Endothelial cell of umbilical vein (primary cell): ENCODE measurements at regions not wholly inside any gene's neighbourhood (a gene's known extent, or its start where the extent isn't known, plus 50 kb on each side); places are given as distances from the start of the nearest gene placed in this dataset.

Experiments used
- BruUV-seq: library from RNA; stranded (reverse); fragments of 400-500 nt; replicated peaks from 2 replicates; lab custom pipeline; 2021; lab: Mats Ljungman, UMichigan
- CTCF ChIA-PET: fragments of 300-600, 350-600 bp; sonication (Branson Sonifier 250); formaldehyde crosslinking; loops from one replicate; lab custom pipeline; 2021; ENCODE audit warnings: antibody characterized with exemption, inconsistent platforms; lab: Charles Lee
- POLR2A ChIA-PET: fragments of 300-600, 350-600 bp; sonication (Branson Sonifier 250); formaldehyde crosslinking; loops from one replicate; lab custom pipeline; 2021; ENCODE audit warnings: antibody characterized with exemption, inconsistent platforms; lab: Charles Lee
- DNase-seq: peaks from one replicate; pipeline ENCODE4 v3.0.0-alpha.2; 2011; ENCODE audit warnings: low read depth, low spot score
- FAIRE-seq: peaks from 2 replicates; lab custom pipeline; 2011; peaks lifted over from hg19 to GRCh38; lab: Jason Lieb, UNC
- H2AFZ ChIP-seq: 2 replicates; pipeline ENCODE4 v1.6.0; 2012; ENCODE audit warnings: low read depth, low read length, control low read depth, inconsistent platforms
- H3K27ac ChIP-seq: 2 replicates; pipeline ENCODE4 v1.5.1; 2011; ENCODE audit warnings: low read depth, mild to moderate bottlenecking, control low read depth, low read length, moderate library complexity; ENCODE audit not compliant: insufficient read depth
- H3K27me3 ChIP-seq, 2 experiments: 2 replicates each; pipeline versions ENCODE4 v1.6.0 to v1.6.1; 2011; ENCODE audit warnings: low read length in 2 of 2, mixed read lengths in 1 of 2; ENCODE audit not compliant: control insufficient read depth in 2 of 2, insufficient read depth in 2 of 2
- H3K36me3 ChIP-seq, 2 experiments: 2 replicates in 1 of 2; 3 replicates in 1 of 2; pipeline ENCODE4 v1.5.1; 2011; ENCODE audit warnings: low read length in 2 of 2, mild to moderate bottlenecking in 1 of 2, moderate library complexity in 1 of 2; ENCODE audit not compliant: control insufficient read depth in 2 of 2, insufficient read depth in 2 of 2; ENCODE audit errors: extremely low read depth in 1 of 2
- H3K4me1 ChIP-seq: 3 replicates; pipeline ENCODE4 v1.5.1; 2011; ENCODE audit warnings: mild to moderate bottlenecking, low read length; ENCODE audit not compliant: control insufficient read depth, insufficient read depth; ENCODE audit errors: extremely low read depth
- H3K4me2 ChIP-seq: 2 replicates; pipeline ENCODE4 v1.6.1; 2011; ENCODE audit warnings: low read length, control low read depth, mixed read lengths; ENCODE audit not compliant: insufficient read depth
- H3K4me3 ChIP-seq, 3 experiments: fragments of 200-600 bp in 1 of 3; sonication (generic), shearing (Covaris generic) in 1 of 3; replicated peaks in 1 of 3; 2 replicates each; pipeline ENCODE4 v1.5.1; 2011 to 2016; ENCODE audit warnings: control low read depth in 3 of 3, low read length in 3 of 3, mild to moderate bottlenecking in 2 of 3, inconsistent platforms in 1 of 3, low read depth in 1 of 3, moderate library complexity in 1 of 3; ENCODE audit not compliant: insufficient read depth in 1 of 3
- H3K79me2 ChIP-seq: 2 replicates; pipeline ENCODE4 v1.6.0; 2012; ENCODE audit warnings: low read length, inconsistent platforms; ENCODE audit not compliant: control insufficient read depth, insufficient read depth
- H3K9ac ChIP-seq: replicated peaks from 2 replicates; pipeline ENCODE3; 2011; ENCODE audit warnings: low read length, control low read depth; ENCODE audit not compliant: insufficient read depth; ENCODE audit errors: extremely low read depth
- H3K9me1 ChIP-seq: replicated peaks from 3 replicates; pipeline ENCODE4 v1.6.0; 2011; ENCODE audit warnings: mild to moderate bottlenecking, low read length; ENCODE audit not compliant: control insufficient read depth, insufficient read depth; ENCODE audit errors: extremely low read depth
- H3K9me3 ChIP-seq: replicated peaks from 2 replicates; pipeline ENCODE4 v1.5.1; 2012; ENCODE audit warnings: low read length, inconsistent platforms; ENCODE audit not compliant: control insufficient read depth, insufficient read depth
- H4K20me1 ChIP-seq: replicated peaks from 2 replicates; pipeline ENCODE3; 2011; ENCODE audit warnings: mild to moderate bottlenecking, low read length; ENCODE audit not compliant: control insufficient read depth, insufficient read depth; ENCODE audit errors: extremely low read depth
- EZH2 ChIP-seq: IDR thresholded peaks from 2 replicates; pipeline ENCODE4 v1.6.1; 2012; ENCODE audit warnings: borderline replicate concordance, low read depth, mild to moderate bottlenecking, moderate library complexity, low read length, inconsistent platforms; ENCODE audit not compliant: severe bottlenecking
- FOS ChIP-seq: IDR thresholded peaks from 2 replicates; pipeline ENCODE4 v1.6.1; 2011; ENCODE audit warnings: mild to moderate bottlenecking, low read length, moderate library complexity, borderline replicate concordance; ENCODE audit not compliant: insufficient read depth
- GATA2 ChIP-seq: IDR thresholded peaks from 2 replicates; pipeline ENCODE4 v1.7.0; 2011; ENCODE audit warnings: low read depth, mild to moderate bottlenecking, moderate library complexity, mixed read lengths, low read length; ENCODE audit not compliant: insufficient read length, insufficient read depth
- JUN ChIP-seq: IDR thresholded peaks from 2 replicates; pipeline ENCODE4 v1.6.1; 2011; ENCODE audit warnings: borderline replicate concordance, low read depth; ENCODE audit not compliant: insufficient read length, insufficient read depth
- MYC ChIP-seq: IDR thresholded peaks from one replicate; pipeline ENCODE4 v1.6.1; 2011; ENCODE audit warnings: mild to moderate bottlenecking, low read depth, low read length
- POLR2A ChIP-seq: IDR thresholded peaks from 2 replicates; pipeline ENCODE4 v1.6.1; 2012; ENCODE audit warnings: low read depth, mild to moderate bottlenecking, control low read depth, low read length
- POLR2AphosphoS5 ChIP-seq: IDR thresholded peaks from 2 replicates; pipeline ENCODE4 v1.6.1; 2012; ENCODE audit warnings: low read depth, mild to moderate bottlenecking, control low read depth, low read length, moderate library complexity; ENCODE audit not compliant: insufficient read depth
- dilution Hi-C: fragments of 300-500 bp; cut with MboI; formaldehyde crosslinking; loops from one replicate; pipeline ENCODE4 v1.15.0; 2019; ENCODE audit warnings: low sequenced_read_pairs; ENCODE audit not compliant: extremely low pct_ligation_motif_present
- intact Hi-C: fragments of 100-400 bp; cut with micrococcal nuclease; formaldehyde crosslinking; loops from one replicate; pipeline ENCODE4 v1.10.0; 2022
- TF ChIP-seq, protein P1 (sequence below): IDR thresholded peaks from 2 replicates; pipeline ENCODE4 v1.6.1; 2011; ENCODE audit not compliant: insufficient read depth, insufficient read length
- TF ChIP-seq, protein P2 (sequence below), 2 donors: IDR thresholded peaks; 1 replicate in 1 of 2; 2 replicates in 1 of 2; pipeline ENCODE4 v1.5.1; 2011; ENCODE audit warnings: low read length in 2 of 2, mild to moderate bottlenecking in 2 of 2, moderate library complexity in 2 of 2, control low read depth in 1 of 2, inconsistent platforms in 1 of 2, low read depth in 1 of 2; ENCODE audit not compliant: insufficient read depth in 1 of 2; ENCODE audit errors: extremely low read depth in 1 of 2

DNA sequence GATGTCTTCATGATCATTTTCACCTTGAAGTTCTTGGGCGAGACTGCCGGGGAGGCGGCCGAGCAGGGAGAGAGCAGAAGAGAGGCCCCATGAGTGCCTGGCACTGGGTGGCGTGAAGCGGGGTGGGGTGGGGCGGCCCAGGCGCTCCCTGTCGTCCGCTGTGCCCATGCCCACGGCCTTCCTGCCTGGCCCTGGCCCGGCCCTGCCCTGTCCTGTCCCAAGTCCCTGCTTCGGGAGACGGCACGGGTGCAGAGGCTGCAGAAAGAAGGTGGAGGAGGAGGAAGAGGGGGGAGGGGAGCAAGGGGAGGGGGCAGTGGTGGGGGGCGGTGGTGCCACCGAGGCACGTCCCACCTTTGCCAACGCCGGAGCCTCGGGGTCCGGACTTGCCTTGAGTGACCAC is 118.4 kb downstream of the PTPRS start:
- ChIA-PET CTCF (no interaction called here), POLR2A (no interaction called here)
- Histone ChIP-seq H3K9me3 (no peaks in the 10 kb centered on the region), H3K9ac (no peak overlapping the region), H2AFZ (no peak overlapping the region), H3K4me1 (no peaks in the 10 kb centered on the region), H3K9me1 (no peaks in the 10 kb centered on the region), H3K27ac (no peak overlapping the region), H3K36me3 (no peaks in the 10 kb centered on the region), H4K20me1 (no peaks in the 10 kb centered on the region), H3K4me2 (no peak overlapping the region), H3K79me2 (no peaks in the 10 kb centered on the region), H3K4me3 (no peak overlapping the region), H3K27me3 (no peaks in the 10 kb centered on the region)
- FAIRE-seq (no peak), DNase-seq (no peak)
- dilution Hi-C loops: no loop called here
- TF ChIP-seq GATA2 (no peak), POLR2A (no peak), JUN (no peak), EZH2 (no peak), POLR2AphosphoS5 (no peak), FOS (no peak), MYC (no peak)
- TF ChIP-seq, protein P1, sequence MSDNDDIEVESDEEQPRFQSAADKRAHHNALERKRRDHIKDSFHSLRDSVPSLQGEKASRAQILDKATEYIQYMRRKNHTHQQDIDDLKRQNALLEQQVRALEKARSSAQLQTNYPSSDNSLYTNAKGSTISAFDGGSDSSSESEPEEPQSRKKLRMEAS: no peak
- TF ChIP-seq, protein P2, sequence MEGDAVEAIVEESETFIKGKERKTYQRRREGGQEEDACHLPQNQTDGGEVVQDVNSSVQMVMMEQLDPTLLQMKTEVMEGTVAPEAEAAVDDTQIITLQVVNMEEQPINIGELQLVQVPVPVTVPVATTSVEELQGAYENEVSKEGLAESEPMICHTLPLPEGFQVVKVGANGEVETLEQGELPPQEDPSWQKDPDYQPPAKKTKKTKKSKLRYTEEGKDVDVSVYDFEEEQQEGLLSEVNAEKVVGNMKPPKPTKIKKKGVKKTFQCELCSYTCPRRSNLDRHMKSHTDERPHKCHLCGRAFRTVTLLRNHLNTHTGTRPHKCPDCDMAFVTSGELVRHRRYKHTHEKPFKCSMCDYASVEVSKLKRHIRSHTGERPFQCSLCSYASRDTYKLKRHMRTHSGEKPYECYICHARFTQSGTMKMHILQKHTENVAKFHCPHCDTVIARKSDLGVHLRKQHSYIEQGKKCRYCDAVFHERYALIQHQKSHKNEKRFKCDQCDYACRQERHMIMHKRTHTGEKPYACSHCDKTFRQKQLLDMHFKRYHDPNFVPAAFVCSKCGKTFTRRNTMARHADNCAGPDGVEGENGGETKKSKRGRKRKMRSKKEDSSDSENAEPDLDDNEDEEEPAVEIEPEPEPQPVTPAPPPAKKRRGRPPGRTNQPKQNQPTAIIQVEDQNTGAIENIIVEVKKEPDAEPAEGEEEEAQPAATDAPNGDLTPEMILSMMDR (IDR thresholded peaks at IDR 0.05; ENCODE audit: extremely low read depth in 1 of 2, insufficient read depth in 1 of 2, low read depth in 1 of 2, low read length in 2 of 2): no peak
- intact Hi-C loops: no loop called here
- BruUV-seq: no TSS peak
